ENCODE measurements at regions not wholly inside any gene's neighbourhood (a gene's known extent, or its start where the extent isn't known, plus 50 kb on each side); places are given as distances from the start of the nearest gene placed in this dataset.

GRCh38 chr4:33837043-33837838, 2407.1 kb downstream of the ARAP2 start:
- Histone ChIP-seq H4K91ac (ENCODE audit: insufficient read length, low read depth, low read length) (no peak overlapping the region), H2BK15ac (ENCODE audit: low read depth, low read length) (no peak overlapping the region), H3K4me1 (ENCODE audit: insufficient read depth, low read length) (no peaks in the 10 kb centered on the region), H3K4me2 (ENCODE audit: insufficient read depth, insufficient read length, low read length) (no peak overlapping the region), H3K18ac (ENCODE audit: insufficient read length, low read depth, low read length) (no peak overlapping the region), H3K56ac (ENCODE audit: insufficient read length, low read depth, low read length) (no peak overlapping the region), H2AFZ (ENCODE audit: low read length) (no peak overlapping the region), H3K23ac (ENCODE audit: insufficient read length, low read depth, low read length) (no peak overlapping the region), H2AK5ac (ENCODE audit: insufficient read length, low read length) (no peak overlapping the region), H3K9me3 (ENCODE audit: control insufficient read depth, low read depth, low read length) (no peaks in the 10 kb centered on the region), H4K20me1 (ENCODE audit: control insufficient read depth, insufficient read depth, insufficient read length) (no peaks in the 10 kb centered on the region), H3K4ac (ENCODE audit: low read depth, low read length) (no peak overlapping the region), H2BK20ac (ENCODE audit: low read depth, low read length, poor library complexity, severe bottlenecking) (no peak overlapping the region), H3K79me1 (ENCODE audit: insufficient read depth, low read depth, low read length, poor library complexity, severe bottlenecking) (no peaks in the 10 kb centered on the region), H2BK120ac (ENCODE audit: low read depth, low read length, poor library complexity, severe bottlenecking) (no peak overlapping the region), H3K27me3 (ENCODE audit: insufficient read depth, low read length) (no peaks in the 10 kb centered on the region), H2BK5ac (ENCODE audit: insufficient read length, low read length) (no peak overlapping the region), H4K5ac (ENCODE audit: insufficient read length, low read depth, low read length) (no peak overlapping the region), H3K9ac (ENCODE audit: extremely low read depth, insufficient read length, low read length) (no peak overlapping the region), H2BK12ac (ENCODE audit: insufficient read length, low read depth, low read length) (no peak overlapping the region), H3T11ph (ENCODE audit: low read length) (no peak overlapping the region), H4K8ac (replicated peaks; ENCODE audit: insufficient read length, low read depth, low read length) (no peak overlapping the region), H3K79me2 (ENCODE audit: insufficient read depth, low read length) (no peaks in the 10 kb centered on the region), H3K23me2 (ENCODE audit: insufficient read length, low read depth, low read length, poor library complexity, severe bottlenecking) (no peaks in the 10 kb centered on the region), H3K27ac (ENCODE audit: insufficient read length, low read depth, low read length) (no peak overlapping the region), H3K14ac (ENCODE audit: insufficient read depth, low read length) (no peak overlapping the region)
- TF ChIP-seq CTCF (conservative IDR thresholded peaks at IDR 0.05): no peak
- H3K36me3 Mint-ChIP-seq (ENCODE audit: insufficient read depth in 1 of 3, low read depth in 3 of 3): peaks cover 10 to 18% (median 14%) of the 10 kb centered on the region in 3 experiments
- peaks cover 9 to 11% of the 10 kb centered on the region in 2 experiments; a peak in 4 of 5 replicates for H3K9me3 Mint-ChIP-seq
- no peak overlapping the region for H3K4me3 Mint-ChIP-seq
- no peak for DNase-seq
- H3K27me3 Mint-ChIP-seq (ENCODE audit: low read depth): no peaks in the 10 kb centered on the region
- peaks cover 15 to 18% of the 10 kb centered on the region in 2 experiments for H3K4me1 Mint-ChIP-seq
- WGBS (ENCODE audit: extremely low coverage, insufficient read length, low lambda C conversion rate): 100% methylated on average over 1 of the region's 5 CpGs
- H3K27ac Mint-ChIP-seq: no peak overlapping the region

Measured in H9 (cell line).